H1 (cell line): ENCODE measurements at regions not wholly inside any gene's neighbourhood (a gene's known extent, or its start where the extent isn't known, plus 50 kb on each side); places are given as distances from the start of the nearest gene placed in this dataset.

Experiments used
- ASH2L ChIP-seq: fragments of 200-600, 300-600 bp; sonication (generic); IDR thresholded peaks from one replicate; pipeline ENCODE4 v1.7.1; 2017; ENCODE audit warnings: low read length
- CTBP2 ChIP-seq: IDR thresholded peaks from 2 replicates; pipeline ENCODE4 v1.7.0; 2011; ENCODE audit warnings: borderline replicate concordance, mild to moderate bottlenecking, moderate library complexity, mixed read lengths, low read length; ENCODE audit not compliant: insufficient read depth, insufficient read length
- EZH2 ChIP-seq: fragments of 200-600 bp; sonication (generic); IDR thresholded peaks from 2 replicates; pipeline ENCODE4 v1.7.1; 2012; ENCODE audit warnings: low read depth, mild to moderate bottlenecking, moderate library complexity, low read length, inconsistent platforms; ENCODE audit not compliant: severe bottlenecking
- MAX ChIP-seq: IDR thresholded peaks from 2 replicates; pipeline ENCODE4 v1.6.1; 2012; ENCODE audit warnings: inconsistent platforms
- NANOG ChIP-seq: IDR thresholded peaks from 2 replicates; pipeline ENCODE4 v1.6.1; 2011; ENCODE audit warnings: low read length, low read depth, mild to moderate bottlenecking, inconsistent platforms; ENCODE audit not compliant: insufficient read depth, poor library complexity, severe bottlenecking
- SIRT6 ChIP-seq: IDR thresholded peaks from one replicate; pipeline ENCODE4 v1.7.1; 2012; ENCODE audit warnings: low read length, inconsistent platforms
- SUZ12 ChIP-seq: fragments of 200-600 bp; sonication (generic); IDR thresholded peaks from 2 replicates; pipeline ENCODE4 v1.6.1; 2012; ENCODE audit warnings: mild to moderate bottlenecking, inconsistent platforms, low read length, moderate library complexity, mixed read lengths
- USF2 ChIP-seq: IDR thresholded peaks from 2 replicates; pipeline ENCODE4 v1.6.1; 2011; ENCODE audit warnings: low read length, improper control_type of control experiment

DNA sequence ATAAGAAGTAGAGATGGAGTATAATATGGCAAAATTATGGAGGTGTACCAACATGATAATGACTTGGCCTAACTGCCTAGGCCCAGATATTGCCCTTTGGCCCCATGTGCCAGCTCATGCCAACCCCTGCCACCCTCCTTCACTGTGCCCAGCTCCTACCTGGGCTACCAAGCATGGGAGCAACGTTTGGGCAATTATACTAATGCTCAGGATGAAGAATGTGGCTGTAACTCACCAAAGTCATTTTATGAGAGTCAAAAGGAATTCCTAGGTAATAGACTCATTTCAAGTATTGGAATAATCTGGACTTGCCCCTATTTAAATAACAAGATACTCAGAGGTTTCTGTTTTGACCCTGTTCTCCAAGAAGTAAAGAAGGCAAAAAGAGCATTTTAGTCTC is 240.2 kb upstream of the IL12A start (continued):
- TF ChIP-seq USF2 = no peak
- TF ChIP-seq SIRT6 = no peak
- TF ChIP-seq EZH2 = no peak
- no peak for TF ChIP-seq MAX
- no peak for TF ChIP-seq CTBP2
- no peak for TF ChIP-seq NANOG
- TF ChIP-seq ASH2L = no peak
- no peak for TF ChIP-seq SUZ12
- TF ChIP-seq, all 59 proteins: peak for 0
